Body of pancreas (tissue), 4 donors: ENCODE measurements at regions not wholly inside any gene's neighbourhood (a gene's known extent, or its start where the extent isn't known, plus 50 kb on each side); places are given as distances from the start of the nearest gene placed in this dataset.
A peak's percentile ranks its signal among the peaks of the same experiment; 100 is the strongest.

ENCODE experiments used
- POLR2A ChIP-seq, 3 donors: fragments of 450-650 bp; IDR thresholded peaks; one replicate each; pipeline ENCODE4 v1.6.1; 2016; ENCODE audit warnings: antibody characterized with exemption in 3 of 3, mild to moderate bottlenecking in 2 of 3
- TF ChIP-seq, protein P1 (sequence below), 7 experiments: fragments of 450-650 bp in 4 of 7; fragments of 200-600 bp in 3 of 7; sonication (generic) in 3 of 7; IDR thresholded peaks; one replicate each; pipeline ENCODE4 v1.5.1; 2016 to 2019; ENCODE audit warnings: antibody characterized with exemption in 7 of 7

DNA sequence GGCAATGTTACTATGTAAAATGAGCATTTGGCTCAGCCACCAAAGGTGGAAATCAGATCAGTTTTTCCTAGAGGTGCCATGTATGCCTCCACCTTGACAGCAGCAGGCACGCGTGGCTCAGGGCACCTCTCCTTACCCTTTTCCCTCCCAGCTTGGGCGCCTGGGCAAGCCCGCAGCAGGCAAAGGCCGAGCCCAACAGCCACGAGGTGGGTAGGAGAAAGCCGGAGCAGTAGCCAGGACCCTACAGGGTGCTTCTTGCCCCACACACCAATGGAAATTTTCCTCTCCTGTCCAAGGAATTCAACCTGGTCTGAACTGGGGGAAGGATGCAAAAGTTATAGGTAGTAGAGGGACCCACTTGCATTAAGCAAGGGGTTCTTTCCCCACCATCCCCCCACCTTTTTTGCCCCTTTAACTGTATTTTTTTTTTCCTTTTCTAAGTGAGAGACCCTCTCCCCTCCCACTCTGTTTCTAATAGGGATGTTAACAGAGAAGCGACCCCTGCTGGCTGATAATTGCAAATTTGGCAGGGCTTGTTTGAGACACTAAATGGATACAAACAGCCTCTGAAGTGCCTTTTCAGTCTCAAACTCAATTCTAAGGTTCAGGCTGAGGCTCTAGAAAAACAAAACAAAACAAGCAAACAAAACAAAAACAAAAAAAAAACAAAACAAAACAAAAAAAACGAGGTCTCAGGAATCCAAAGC is 895.1 kb downstream of the PCDH18 start:
- TF ChIP-seq, protein P1, sequence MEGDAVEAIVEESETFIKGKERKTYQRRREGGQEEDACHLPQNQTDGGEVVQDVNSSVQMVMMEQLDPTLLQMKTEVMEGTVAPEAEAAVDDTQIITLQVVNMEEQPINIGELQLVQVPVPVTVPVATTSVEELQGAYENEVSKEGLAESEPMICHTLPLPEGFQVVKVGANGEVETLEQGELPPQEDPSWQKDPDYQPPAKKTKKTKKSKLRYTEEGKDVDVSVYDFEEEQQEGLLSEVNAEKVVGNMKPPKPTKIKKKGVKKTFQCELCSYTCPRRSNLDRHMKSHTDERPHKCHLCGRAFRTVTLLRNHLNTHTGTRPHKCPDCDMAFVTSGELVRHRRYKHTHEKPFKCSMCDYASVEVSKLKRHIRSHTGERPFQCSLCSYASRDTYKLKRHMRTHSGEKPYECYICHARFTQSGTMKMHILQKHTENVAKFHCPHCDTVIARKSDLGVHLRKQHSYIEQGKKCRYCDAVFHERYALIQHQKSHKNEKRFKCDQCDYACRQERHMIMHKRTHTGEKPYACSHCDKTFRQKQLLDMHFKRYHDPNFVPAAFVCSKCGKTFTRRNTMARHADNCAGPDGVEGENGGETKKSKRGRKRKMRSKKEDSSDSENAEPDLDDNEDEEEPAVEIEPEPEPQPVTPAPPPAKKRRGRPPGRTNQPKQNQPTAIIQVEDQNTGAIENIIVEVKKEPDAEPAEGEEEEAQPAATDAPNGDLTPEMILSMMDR (IDR thresholded peaks at IDR 0.05), result peak in 5 of 7 experiments; percentile 13 to 35 (median 19)
- no peak for TF ChIP-seq POLR2A (IDR thresholded peaks at IDR 0.05)
